HG03378 (cell line): ENCODE measurements at regions not wholly inside any gene's neighbourhood (a gene's known extent, or its start where the extent isn't known, plus 50 kb on each side); places are given as distances from the start of the nearest gene placed in this dataset.
"Not testable (repeated sequence)": the region's sequence is repeated elsewhere in the genome, so short reads cannot be mapped to it uniquely, and the experiment has no call there.

Source experiments
- ATAC-seq: cut with Tn5 transposase; IDR thresholded peaks from one replicate; pipeline ENCODE4 v1.9.1; 2021; ENCODE audit warnings: mild to moderate bottlenecking, moderate library complexity; ENCODE audit not compliant: unreplicated experiment

- no peak for ATAC-seq
These were observed 558.8 kb upstream of the GRIA3 start for GRCh38 chrX:122625239-122625638.

GRCh38 chrX:122625821-122626220 lies 558.3 kb upstream of the GRIA3 start:
- ATAC-seq: no peak

- no peak for ATAC-seq
These were observed 557.2 kb upstream of the GRIA3 start for GRCh38 chrX:122626871-122627270.

- no peak for ATAC-seq
These were observed 542.9 kb upstream of the GRIA3 start for GRCh38 chrX:122641136-122641535.

- ATAC-seq: no peak
These were observed 542.3 kb upstream of the GRIA3 start for GRCh38 chrX:122641826-122642225.

- not testable (repeated sequence) for ATAC-seq
These were observed 528.8 kb upstream of the GRIA3 start for GRCh38 chrX:122655256-122655655.

- ATAC-seq: no peak
These were observed 517.5 kb upstream of the GRIA3 start for GRCh38 chrX:122666601-122667000.

GRCh38 chrX:122667667-122668066 lies 516.4 kb upstream of the GRIA3 start:
- no peak for ATAC-seq

- no peak for ATAC-seq
These were observed 480.3 kb upstream of the GRIA3 start for GRCh38 chrX:122703762-122704161.

GRCh38 chrX:122739770-122740169 lies 444.3 kb upstream of the GRIA3 start:
- no peak for ATAC-seq

- no peak for ATAC-seq
These were observed 413.5 kb upstream of the GRIA3 start for GRCh38 chrX:122770581-122770980.

GRCh38 chrX:122771933-122772332 lies 412.1 kb upstream of the GRIA3 start:
- no peak for ATAC-seq

- ATAC-seq: no peak
These were observed 406.3 kb upstream of the GRIA3 start for GRCh38 chrX:122777766-122778165.

GRCh38 chrX:122783918-122784317 lies 400.2 kb upstream of the GRIA3 start:
- no peak for ATAC-seq

GRCh38 chrX:122787231-122787630 lies 396.8 kb upstream of the GRIA3 start:
- no peak for ATAC-seq

GRCh38 chrX:122788216-122788615 lies 395.9 kb upstream of the GRIA3 start:
- ATAC-seq: no peak

- no peak for ATAC-seq
These were observed 393.5 kb upstream of the GRIA3 start for GRCh38 chrX:122790376-122791095.

GRCh38 chrX:122813876-122814275 lies 370.2 kb upstream of the GRIA3 start:
- ATAC-seq: no peak

- no peak for ATAC-seq
These were observed 367.8 kb upstream of the GRIA3 start for GRCh38 chrX:122816288-122816687.

- ATAC-seq: no peak
These were observed 366.6 kb upstream of the GRIA3 start for GRCh38 chrX:122817321-122817955.

- ATAC-seq: no peak
These were observed 366.0 kb upstream of the GRIA3 start for GRCh38 chrX:122818068-122818467.

GRCh38 chrX:122833230-122833629 lies 350.8 kb upstream of the GRIA3 start:
- no peak for ATAC-seq

GRCh38 chrX:122835886-122836285 lies 348.2 kb upstream of the GRIA3 start:
- no peak for ATAC-seq
